Mucosa of descending colon (tissue), 3 donors: ENCODE measurements at regions not wholly inside any gene's neighbourhood (a gene's known extent, or its start where the extent isn't known, plus 50 kb on each side); places are given as distances from the start of the nearest gene placed in this dataset.

ENCODE experiments used
- ATAC-seq: fragments of 200-7000 bp; cut with Tn5 transposase; one replicate; pipeline ENCODE4 v1.9.1; 2020; ENCODE audit warnings: mild to moderate bottlenecking, moderate library complexity
- DNase-seq, 3 donors: peaks; one replicate each; pipeline ENCODE4 v3.0.0-alpha.2; 2020
- H3K36me3 ChIP-seq: fragments of 200-600 bp; one replicate; pipeline ENCODE4 v1.8.0; 2021; ENCODE audit warnings: low read depth, mild to moderate bottlenecking
- H3K4me1 ChIP-seq: fragments of 200-600 bp; one replicate; pipeline ENCODE4 v1.8.0; 2021; ENCODE audit warnings: low read depth, mild to moderate bottlenecking
- H3K4me3 ChIP-seq: fragments of 200-600 bp; one replicate; pipeline ENCODE4 v1.8.0; 2021; ENCODE audit warnings: mild to moderate bottlenecking
- H3K9me3 ChIP-seq: fragments of 200-600 bp; one replicate; pipeline ENCODE4 v1.8.0; 2021; ENCODE audit warnings: mild to moderate bottlenecking
- CTCF ChIP-seq: fragments of 200-600 bp; IDR thresholded peaks from one replicate; pipeline ENCODE4 v1.8.0; 2022; ENCODE audit warnings: antibody characterized with exemption, mild to moderate bottlenecking
- intact Hi-C, 2 donors: fragments of 100-400 bp; cut with DNase I in 1 of 2; cut with micrococcal nuclease in 1 of 2; formaldehyde crosslinking; loops; one replicate each; pipeline versions ENCODE4 v1.11.0 to v1.11.1; 2022; cut with DNase I, micrococcal nuclease
- donor health status: DM: no; HTN: no; CAD: no; lungs with moderate emphysema.
- donor health status: DM: no; HTN: no; CAD: no.
- donor health status: DM: no; HTN: yes; CAD: no.

GRCh38 chr7:118648002-118648401, 423.5 kb downstream of the ANKRD7 start:
- Histone ChIP-seq H3K9me3 (no peaks in the 10 kb centered on the region), H3K4me3 (no peak overlapping the region), H3K4me1 (no peaks in the 10 kb centered on the region), H3K36me3 (no peaks in the 10 kb centered on the region)
- no peak for TF ChIP-seq CTCF
- DNase-seq (no peak), ATAC-seq (no peak)
- intact Hi-C loops: no loop called here

GRCh38 chr7:118657391-118658005, 433.0 kb downstream of the ANKRD7 start:
- no peak for DNase-seq
- Histone ChIP-seq H3K4me3 (no peak overlapping the region), H3K9me3 (no peaks in the 10 kb centered on the region), H3K36me3 (no peaks in the 10 kb centered on the region), H3K4me1 (no peaks in the 10 kb centered on the region)
- ATAC-seq: no peak
- intact Hi-C loops: no loop called here
- no peak for TF ChIP-seq CTCF

GRCh38 chr7:118662266-118662665, 437.8 kb downstream of the ANKRD7 start:
- H3K4me1 ChIP-seq: no peaks in the 10 kb centered on the region
- no peak for ATAC-seq
- no peak for TF ChIP-seq CTCF
- no peak for DNase-seq
- no peak overlapping the region for H3K4me3 ChIP-seq
- H3K36me3 ChIP-seq: no peaks in the 10 kb centered on the region
- H3K9me3 ChIP-seq: no peaks in the 10 kb centered on the region
- intact Hi-C loops: no loop called here

- intact Hi-C loops: no loop called here
- Histone ChIP-seq H3K4me1 (no peaks in the 10 kb centered on the region), H3K4me3 (no peak overlapping the region), H3K36me3 (no peaks in the 10 kb centered on the region), H3K9me3 (no peaks in the 10 kb centered on the region)
- ATAC-seq: no peak
- no peak for DNase-seq
- TF ChIP-seq CTCF: no peak
Measured at GRCh38 chr7:118664498-118664897, 440.0 kb downstream of the ANKRD7 start.

- no peaks in the 10 kb centered on the region for H3K9me3 ChIP-seq
- ATAC-seq (no peak), DNase-seq (no peak)
- TF ChIP-seq CTCF: no peak
- intact Hi-C loops: no loop called here
- no peaks in the 10 kb centered on the region for H3K36me3 ChIP-seq
- H3K4me3 ChIP-seq: no peak overlapping the region
- no peaks in the 10 kb centered on the region for H3K4me1 ChIP-seq
Measured at GRCh38 chr7:118671149-118671548, 446.6 kb downstream of the ANKRD7 start.

- H3K9me3 ChIP-seq: no peaks in the 10 kb centered on the region
- DNase-seq (no peak), ATAC-seq (no peak)
- H3K4me3 ChIP-seq: no peak overlapping the region
- no peaks in the 10 kb centered on the region for H3K4me1 ChIP-seq
- H3K36me3 ChIP-seq: no peaks in the 10 kb centered on the region
- intact Hi-C loops: no loop called here
- no peak for TF ChIP-seq CTCF
Measured at GRCh38 chr7:118684796-118685195, 460.3 kb downstream of the ANKRD7 start.
